GM20000 (cell line): ENCODE measurements at regions not wholly inside any gene's neighbourhood (a gene's known extent, or its start where the extent isn't known, plus 50 kb on each side); places are given as distances from the start of the nearest gene placed in this dataset.

ENCODE experiments used
- DNase-seq: peaks from one replicate; pipeline ENCODE4 v3.0.0; 2012; ENCODE audit warnings: low spot score
- CTCF ChIP-seq: IDR thresholded peaks from 2 replicates; pipeline ENCODE4 v1.5.1; 2012; ENCODE audit warnings: mild to moderate bottlenecking, control low read depth; ENCODE audit errors: extremely low read depth, missing control alignments

DNA sequence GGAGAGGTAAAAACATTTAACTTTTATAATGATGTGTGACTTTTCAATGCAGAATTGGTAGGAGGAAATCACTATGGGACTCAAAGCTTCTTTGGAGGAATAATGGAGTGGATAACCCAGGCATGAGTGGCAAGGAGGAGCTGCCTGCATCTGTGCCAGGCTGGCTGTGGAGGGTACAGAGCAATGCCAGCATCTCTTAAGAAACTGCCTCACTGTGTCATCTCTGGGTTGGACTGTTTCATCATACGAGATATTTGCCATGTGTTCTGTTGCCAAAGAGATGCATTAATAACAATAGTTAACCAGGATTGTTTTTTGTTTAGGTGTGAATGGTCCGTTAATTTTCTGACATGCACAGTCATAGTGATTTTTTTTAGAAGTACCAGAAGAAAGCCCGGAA is 183.7 kb upstream of the NTF3 start:
- TF ChIP-seq CTCF: no peak
- no peak for DNase-seq

GRCh38 chr12:5248999-5249526 is 182.8 kb upstream of the NTF3 start:
- no peak for DNase-seq
- no peak for TF ChIP-seq CTCF

DNA sequence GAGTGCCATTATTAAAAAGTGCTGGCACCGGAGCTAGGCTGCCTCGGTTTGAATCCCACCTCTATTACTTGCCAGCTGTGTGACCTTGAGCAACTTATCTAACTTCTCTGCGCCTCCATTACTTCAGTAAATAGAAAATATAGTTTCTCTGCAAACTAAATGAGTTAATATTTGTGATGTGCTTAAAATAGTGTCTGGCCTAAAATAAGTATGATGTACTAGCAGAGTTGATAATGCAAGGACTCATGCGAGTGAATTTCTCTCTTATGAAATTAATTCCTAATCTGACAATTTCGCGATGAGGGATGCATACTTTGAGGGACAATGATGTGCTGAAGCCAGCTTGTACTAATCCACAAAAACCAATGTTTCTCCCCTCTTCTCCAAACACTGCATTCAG is 180.8 kb upstream of the NTF3 start:
- no peak for TF ChIP-seq CTCF
- no peak for DNase-seq

- TF ChIP-seq CTCF: no peak
- DNase-seq: no peak
Observed at GRCh38 chr12:5251786-5252185, 180.1 kb upstream of the NTF3 start.

DNA sequence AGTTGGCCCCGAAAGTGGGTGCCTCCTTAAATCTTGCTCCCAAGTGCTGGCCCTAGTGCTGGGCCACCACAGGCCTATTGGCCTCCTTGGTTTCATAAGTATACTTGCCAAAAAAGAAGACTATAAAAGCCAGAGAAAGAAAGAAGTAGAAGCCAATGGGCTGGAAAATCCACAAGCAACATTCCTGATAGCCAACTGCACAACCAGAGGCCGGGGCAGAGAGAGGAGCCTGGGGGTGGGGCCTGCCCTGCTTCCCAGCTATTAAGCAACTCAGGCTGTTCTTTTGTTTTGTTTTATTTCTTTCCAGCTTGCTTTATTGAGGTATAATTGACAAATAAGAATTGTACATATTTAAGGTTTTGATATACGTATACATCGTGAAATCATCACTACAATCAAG is 177.2 kb upstream of the NTF3 start:
- TF ChIP-seq CTCF: no peak
- no peak for DNase-seq

GRCh38 chr12:5257763-5258495 is 174.0 kb upstream of the NTF3 start:
- no peak for DNase-seq
- TF ChIP-seq CTCF: no peak

- no peak for DNase-seq
- no peak for TF ChIP-seq CTCF
Observed at GRCh38 chr12:5258498-5258897, 173.4 kb upstream of the NTF3 start.
